ENCODE measurements at regions not wholly inside any gene's neighbourhood (a gene's known extent, or its start where the extent isn't known, plus 50 kb on each side); places are given as distances from the start of the nearest gene placed in this dataset.
"Not testable (repeated sequence)": the region's sequence is repeated elsewhere in the genome, so short reads cannot be mapped to it uniquely, and the experiment has no call there.

- TF ChIP-seq, protein P1, sequence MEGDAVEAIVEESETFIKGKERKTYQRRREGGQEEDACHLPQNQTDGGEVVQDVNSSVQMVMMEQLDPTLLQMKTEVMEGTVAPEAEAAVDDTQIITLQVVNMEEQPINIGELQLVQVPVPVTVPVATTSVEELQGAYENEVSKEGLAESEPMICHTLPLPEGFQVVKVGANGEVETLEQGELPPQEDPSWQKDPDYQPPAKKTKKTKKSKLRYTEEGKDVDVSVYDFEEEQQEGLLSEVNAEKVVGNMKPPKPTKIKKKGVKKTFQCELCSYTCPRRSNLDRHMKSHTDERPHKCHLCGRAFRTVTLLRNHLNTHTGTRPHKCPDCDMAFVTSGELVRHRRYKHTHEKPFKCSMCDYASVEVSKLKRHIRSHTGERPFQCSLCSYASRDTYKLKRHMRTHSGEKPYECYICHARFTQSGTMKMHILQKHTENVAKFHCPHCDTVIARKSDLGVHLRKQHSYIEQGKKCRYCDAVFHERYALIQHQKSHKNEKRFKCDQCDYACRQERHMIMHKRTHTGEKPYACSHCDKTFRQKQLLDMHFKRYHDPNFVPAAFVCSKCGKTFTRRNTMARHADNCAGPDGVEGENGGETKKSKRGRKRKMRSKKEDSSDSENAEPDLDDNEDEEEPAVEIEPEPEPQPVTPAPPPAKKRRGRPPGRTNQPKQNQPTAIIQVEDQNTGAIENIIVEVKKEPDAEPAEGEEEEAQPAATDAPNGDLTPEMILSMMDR (IDR thresholded peaks at IDR 0.05; ENCODE audit: low read length), result not testable (repeated sequence)
- not testable (repeated sequence) for TF ChIP-seq EZH2phosphoT487 (IDR thresholded peaks at IDR 0.05; ENCODE audit: low read length)
Measured at GRCh38 chr6:21732032-21732730, 138.6 kb downstream of the SOX4 start.

All from MM.1S (cell line).